ENCODE measurements at regions not wholly inside any gene's neighbourhood (a gene's known extent, or its start where the extent isn't known, plus 50 kb on each side); places are given as distances from the start of the nearest gene placed in this dataset.
"Not testable (repeated sequence)": the region's sequence is repeated elsewhere in the genome, so short reads cannot be mapped to it uniquely, and the experiment has no call there.

DNA sequence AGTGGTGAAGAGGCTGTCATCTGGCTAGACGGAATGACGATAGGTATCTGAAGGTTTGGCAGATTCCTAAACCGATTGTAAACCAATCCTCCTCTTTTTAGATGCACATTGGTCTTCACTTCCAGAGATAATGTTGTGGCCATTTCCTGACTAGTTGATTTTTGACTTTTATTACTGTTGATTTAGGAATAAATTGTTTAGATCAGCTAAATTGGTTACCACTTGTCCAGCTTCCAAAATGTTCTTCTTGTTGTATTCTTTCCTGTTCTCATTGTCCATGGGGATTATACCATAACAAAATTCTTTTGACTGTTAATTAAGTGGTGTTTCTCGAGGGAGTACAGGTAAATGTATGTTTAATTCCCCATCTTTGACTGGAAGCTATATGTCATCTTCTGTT is 119.7 kb downstream of the MACROH2A1 start:
- DNase-seq (ENCODE audit: low read depth in 2 of 3, low spot score in 1 of 3), result no peak

DNA sequence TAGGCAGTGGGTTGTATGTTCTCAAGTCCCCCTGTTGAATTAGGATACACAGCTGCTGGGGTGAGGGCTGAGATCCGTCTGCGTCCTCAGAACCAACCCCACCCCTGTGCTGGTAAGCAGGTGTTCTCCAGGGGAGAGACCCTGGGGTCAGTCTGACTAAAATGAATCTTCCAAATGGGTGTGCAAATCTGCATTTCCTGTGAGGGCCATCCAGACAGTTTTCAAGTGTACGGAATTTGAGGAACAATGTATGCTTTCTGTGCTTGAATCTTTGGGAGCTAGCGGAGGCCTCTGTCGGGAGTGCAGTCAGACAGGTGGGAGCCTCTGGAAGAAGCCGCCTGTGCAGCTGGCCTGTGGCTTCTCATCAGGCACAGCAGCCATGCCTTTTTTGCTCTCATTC is 122.9 kb downstream of the MACROH2A1 start:
- DNase-seq (ENCODE audit: low read depth in 2 of 3, low spot score in 1 of 3), result no peak

DNA sequence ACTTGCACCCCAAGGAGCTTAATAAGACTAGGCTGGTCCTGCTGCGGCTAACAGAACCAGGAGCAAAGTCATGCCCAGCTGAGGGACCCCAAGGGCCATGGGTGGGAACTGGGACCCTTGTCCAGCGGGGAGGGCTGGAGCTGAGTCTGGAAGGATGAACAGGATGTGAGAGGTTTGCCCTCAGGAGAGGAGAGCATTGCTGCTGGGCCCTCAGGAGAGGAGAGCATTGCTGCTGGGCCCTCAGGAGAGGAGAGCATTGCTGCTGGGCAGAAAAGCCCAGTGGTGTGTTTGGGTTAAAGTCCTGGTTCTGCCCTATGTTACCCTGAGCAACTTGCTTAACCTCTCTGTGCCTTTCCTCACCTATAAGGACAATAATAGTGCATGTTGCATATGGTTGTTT is 125.8 kb downstream of the MACROH2A1 start:
- no peak for DNase-seq (ENCODE audit: low read depth in 2 of 3, low spot score in 1 of 3)

DNA sequence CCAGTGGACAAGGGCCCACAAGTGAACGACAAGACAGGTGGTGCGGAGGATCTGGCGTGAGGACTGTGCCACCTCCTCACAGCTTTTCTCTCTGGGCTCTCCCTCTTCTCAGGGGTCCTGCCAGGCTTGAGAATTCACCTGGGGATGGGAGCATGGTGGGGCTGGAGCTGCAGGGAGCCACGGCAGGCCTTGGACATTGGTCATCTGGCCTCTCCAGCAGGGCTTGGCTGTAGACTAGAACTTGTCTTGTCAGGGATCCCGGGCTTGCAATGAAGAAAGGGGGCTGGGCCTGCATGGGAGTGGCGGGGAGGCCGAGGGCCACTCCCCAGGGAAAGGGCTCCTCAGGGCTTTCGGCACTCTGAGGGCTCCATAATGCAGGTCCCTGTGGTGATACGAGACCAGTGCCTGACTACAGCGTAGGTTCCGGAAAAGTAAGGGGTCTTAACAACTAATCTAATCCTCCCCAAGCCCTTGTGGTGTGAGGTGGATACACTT is 126.7 kb downstream of the MACROH2A1 start:
- no peak for DNase-seq (ENCODE audit: low read depth in 2 of 3, low spot score in 1 of 3)

DNA sequence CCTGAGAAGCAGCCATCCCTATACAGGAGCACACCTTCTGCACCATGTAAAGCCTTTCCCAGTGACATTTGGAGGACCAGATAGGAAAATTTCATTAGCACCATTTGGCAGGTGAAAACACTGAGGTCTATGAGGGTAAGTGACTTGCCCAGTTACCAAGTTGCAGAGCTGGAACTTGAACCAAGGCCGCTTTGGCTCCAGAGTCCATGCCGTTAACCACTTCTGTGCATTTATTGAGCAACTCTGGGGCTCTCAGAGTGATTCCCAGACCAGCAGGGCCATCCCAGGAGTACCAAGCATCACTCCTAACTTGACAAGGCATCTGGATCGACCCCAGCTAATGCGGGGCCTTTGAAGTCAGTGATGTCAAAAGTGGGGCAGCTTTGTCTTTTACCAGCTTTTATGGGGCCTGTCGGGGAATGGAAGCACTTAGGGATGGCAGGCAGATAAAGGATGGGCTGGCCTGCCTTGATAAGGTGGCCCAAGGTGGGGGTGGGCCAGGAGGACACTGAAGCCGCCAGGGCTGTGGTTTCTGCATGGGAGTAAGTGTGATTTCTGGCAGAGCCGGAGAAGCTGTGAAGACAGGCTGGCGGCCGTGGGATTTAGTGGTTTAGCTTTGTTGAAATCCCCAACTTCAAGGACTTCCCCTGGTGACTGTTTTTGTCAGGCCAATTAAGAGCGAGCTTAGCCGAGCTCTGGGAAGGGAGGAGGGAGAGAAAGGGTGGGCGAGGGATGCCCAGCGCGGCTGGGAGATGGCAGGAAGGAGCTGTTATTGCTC is 127.3 kb downstream of the MACROH2A1 start:
- no peak for DNase-seq (ENCODE audit: low read depth in 2 of 3, low spot score in 1 of 3)

DNA sequence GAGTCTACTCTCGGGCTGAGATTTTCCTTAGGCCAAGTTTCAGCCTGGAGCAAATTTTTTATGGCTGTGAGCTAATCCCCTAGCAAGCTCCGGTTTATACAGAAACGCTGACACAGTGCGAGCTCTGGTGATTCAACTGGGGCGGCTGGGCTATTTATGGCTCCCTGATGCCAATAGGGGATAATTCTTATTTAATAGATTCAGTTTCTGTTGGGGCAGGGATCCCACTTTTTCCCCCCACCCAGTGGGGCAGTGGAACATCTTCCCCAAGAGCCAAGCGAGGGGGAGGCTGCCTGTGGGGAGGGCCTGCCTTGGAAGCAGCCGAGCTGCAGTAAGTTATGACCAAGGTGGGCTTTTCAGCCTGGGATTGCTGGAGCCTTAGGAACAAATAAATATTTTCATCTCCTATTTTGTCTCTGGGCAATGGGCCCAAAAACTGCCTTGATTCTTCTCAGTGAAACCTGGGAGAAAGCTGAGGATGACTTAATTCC is 129.1 kb downstream of the MACROH2A1 start:
- no peak for DNase-seq (ENCODE audit: low read depth in 2 of 3, low spot score in 1 of 3)

DNA sequence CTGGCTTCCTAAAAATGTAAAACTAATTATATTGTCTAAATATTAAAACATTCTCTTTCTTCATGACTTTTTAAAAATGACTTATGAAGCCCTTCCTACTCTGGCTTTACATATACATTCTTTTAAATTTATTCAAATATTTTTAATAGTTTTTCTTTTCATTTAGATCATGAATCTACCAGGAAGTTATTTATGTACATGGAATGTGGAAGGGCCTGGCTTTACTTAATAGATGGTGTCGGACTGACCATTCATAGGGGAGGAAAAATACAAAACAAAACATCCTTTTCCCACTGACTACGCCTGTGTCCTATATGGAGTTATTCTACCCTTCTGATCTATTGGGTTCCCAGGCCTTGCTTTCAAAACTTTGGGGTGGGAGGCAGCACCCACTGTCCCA is 129.8 kb downstream of the MACROH2A1 start:
- DNase-seq (ENCODE audit: low read depth in 2 of 3, low spot score in 1 of 3), result no peak

DNA sequence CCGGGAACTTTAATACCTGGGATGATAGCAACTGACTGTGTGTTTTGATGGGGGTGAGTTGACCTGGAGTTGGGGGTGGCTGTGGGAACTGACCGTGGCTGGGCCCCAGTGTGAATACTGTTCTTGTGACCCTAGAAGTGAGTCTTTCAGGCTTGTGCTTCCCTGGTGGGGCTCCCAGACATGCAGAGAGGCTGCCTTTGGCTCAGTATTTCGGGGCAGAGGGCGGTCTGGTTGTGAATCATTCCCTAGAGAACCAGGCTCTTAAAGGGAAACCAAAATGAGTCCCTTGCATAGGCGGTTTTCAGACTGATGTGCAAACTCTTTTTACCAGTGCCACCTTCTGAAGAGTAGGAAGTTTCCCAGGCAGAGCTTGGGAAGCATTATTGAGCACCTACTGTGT is 132.1 kb downstream of the MACROH2A1 start:
- no peak for DNase-seq (ENCODE audit: low read depth in 2 of 3, low spot score in 1 of 3)

DNA sequence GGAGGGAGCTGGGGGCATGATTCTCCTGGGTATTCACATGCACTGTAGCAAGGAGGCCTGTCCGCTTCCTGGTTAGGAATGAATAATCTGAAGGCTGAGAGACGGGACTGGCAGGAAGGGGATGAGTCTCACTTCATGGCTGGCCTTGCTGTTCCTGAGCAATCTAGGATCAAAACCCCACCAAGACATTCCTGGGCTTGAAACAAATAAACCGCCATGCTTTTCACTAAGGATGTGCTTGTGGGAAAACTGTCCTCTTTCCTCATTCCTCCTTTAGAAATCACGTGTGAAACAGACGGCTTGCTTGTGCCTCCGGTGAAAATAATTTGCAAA is 132.8 kb downstream of the MACROH2A1 start:
- no peak for DNase-seq (ENCODE audit: low read depth in 2 of 3, low spot score in 1 of 3)

DNA sequence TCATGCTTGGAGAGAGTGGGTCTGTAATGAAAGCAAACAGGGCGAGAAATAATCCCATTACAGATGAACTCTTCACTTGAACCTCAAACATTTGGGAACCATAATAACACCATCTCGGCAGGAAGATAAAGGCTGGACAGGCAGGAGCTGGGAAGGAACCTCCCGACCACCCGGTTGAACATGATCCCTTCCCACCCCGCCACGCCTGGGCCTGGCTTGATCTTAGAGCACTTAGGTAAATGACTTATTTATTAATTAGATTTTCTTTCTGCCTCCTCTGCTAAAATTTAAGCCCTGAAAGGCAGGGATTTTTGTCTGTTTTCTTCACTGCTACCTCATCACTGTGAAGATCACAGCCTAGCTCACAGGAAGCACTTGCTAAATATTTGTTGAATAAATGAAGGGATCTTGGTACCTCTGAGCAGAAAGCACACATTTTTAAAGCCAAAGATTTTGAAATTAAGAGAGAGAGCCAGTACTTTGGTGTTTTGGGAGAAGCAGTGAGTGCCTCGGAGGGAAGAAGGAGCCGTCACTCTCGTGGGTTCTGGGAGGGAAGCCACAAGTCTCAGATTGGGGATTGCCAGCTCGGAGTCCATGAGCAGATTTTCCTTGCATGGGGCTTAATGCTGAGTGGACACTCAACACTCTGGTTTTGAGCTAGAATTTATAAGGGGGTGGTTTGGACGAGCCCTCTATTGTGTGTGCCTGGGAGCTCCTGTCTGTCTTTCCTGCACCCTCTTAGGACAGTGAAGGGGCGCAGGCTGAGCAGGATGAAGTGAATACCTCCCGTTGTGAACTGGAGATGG is 133.3 kb downstream of the MACROH2A1 start:
- DNase-seq (ENCODE audit: low read depth in 2 of 3, low spot score in 1 of 3), result no peak

DNA sequence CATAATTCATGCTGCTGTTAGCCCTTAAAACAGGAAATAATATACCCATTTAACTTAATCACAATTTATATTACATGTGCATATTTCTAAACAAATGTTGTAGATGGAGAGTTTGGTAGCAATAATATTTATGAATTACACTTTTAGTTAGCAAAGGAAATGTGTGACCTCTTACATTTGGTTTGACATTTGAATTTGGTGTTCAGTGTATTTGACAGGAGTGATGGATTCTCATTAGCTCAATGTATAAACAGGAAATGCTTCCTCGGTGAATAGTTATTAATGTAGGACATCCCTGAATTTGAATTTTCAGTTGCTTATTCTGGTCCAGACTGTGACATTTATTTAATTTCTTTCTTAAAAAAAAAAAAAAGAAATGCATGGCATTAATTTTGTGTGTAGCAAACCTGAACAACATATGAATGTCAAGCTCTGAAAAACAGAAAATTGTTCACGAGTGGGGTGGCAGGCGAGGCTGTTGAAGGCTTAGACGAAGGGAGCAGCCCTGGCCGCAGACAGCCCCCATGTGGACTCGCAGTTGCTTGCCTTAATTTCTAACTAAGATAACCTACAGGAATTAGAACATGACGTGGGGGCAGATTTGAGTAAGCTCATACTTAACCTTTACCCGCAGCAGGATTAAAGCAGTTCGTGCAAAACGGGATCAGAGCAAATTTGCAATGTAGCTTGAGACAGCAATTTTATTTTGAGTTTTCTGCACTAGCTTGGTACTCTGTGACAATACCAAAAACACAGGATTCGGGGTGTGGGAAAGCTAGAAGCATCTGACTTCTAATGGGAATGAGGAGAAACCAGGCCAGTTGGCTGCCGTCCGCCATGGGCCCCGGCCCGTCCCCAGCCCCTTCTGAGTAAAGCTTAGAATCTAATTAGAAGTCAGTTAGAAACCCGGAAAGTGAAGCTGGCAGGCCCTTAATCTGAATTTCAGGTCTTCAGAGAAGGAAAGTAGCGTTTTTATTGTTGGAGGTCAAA is 134.3 kb downstream of the MACROH2A1 start:
- no peak for DNase-seq (ENCODE audit: low read depth in 2 of 3, low spot score in 1 of 3)

DNA sequence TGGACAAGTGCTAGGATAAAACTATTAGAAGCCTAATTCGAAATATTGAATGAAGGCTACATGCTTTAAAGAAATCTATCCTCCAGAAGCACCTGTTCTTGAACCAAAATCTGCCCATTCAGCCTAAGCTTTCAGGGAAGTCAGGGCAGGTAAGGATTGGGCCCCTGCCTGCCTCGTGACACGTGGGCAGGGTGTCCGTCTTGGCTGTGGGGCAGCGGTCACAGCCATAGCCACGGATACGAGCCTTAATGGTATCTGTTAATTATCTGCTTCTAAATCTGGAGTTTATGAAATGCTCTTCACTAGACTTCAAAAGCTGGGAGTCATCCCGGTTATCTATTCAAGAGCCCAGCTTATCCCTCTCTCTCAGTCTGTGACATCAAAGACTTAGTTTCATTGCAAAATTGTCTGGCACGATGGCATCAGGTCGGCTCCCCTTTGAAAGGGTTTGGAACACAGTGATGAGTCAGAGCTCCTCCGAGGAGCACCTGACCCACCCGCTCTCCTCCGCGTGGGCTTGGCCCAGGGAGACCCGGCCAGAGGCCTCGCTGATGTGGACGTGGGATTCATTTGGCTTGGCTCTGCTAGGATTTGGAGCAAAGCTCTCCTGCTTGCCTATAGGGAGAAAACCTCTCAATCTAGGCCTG is 135.9 kb downstream of the MACROH2A1 start:
- DNase-seq (ENCODE audit: low read depth in 2 of 3, low spot score in 1 of 3), result no peak

DNA sequence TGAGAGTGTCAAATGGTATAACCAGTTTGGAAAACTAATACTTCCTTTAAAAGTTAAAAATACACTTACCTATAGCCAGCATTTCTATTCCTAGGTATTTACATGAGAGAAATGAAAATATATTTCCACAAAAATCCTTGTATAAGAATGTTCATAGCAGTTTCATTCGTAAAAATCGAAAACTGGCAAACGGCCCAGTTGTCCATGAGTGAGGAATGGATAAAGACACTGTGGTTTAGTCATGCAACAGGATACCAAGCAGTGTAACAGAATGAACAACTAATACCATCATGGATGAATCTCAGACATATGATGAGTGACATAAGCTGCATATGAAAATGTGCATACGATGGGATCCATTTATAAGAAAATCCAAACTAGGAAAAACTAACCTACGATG is 136.7 kb downstream of the MACROH2A1 start:
- no peak for DNase-seq (ENCODE audit: low read depth in 2 of 3, low spot score in 1 of 3)

DNA sequence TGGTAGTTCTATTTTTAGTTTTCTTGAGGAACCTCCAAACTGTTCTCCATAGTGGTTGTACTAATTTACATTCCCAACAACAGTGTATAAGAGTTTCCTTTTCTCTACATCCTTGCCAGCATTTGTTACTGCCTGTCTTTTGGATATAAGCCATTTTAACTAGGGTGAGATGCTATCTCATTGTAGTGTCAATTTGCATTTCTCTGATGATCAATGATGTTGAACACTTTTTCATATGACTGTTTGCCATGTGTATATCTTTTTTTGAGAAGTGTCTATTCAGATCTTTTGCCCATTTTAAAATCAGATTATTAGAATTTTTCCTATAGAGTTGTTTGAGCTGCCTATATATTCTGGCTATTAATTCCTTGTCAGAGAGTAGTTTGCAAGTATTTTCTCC is 138.9 kb downstream of the MACROH2A1 start:
- not testable (repeated sequence) for DNase-seq (ENCODE audit: low read depth in 2 of 3, low spot score in 1 of 3)

DNA sequence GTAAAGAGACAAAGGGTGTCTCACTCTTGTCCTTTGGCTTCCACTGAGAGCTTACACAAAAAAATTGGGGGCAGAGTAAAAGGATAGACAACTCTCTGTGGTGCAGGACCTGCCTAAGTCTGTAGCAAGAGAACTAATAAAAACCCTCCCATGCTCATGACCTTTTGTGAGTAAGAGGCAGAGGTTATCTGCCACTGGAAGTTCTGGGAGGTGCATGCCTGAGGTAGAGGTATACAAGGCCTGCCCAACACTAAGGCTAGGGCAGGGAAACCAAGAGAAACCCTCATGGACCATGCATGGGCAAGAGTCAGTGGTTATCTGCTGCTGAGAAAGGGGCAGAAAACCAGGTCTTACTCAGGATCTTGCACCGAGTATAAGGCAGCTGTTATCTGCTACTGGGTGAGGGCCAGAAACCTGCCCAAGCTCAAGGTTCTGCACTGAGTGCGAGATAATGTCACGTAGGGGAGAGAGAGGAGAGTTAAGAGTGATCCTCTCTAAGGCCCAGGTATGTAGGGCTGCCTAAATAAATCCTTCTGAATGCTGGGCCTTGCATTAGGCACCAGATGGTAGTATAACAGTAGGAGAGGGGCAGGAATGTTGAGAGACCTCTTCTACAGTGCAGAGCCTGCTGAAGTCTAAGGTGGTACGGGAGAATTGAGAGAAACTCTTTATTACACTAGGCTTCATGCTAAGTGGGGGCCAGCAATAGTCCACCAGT is 143.4 kb downstream of the MACROH2A1 start:
- no peak for DNase-seq (ENCODE audit: low read depth in 2 of 3, low spot score in 1 of 3)

DNA sequence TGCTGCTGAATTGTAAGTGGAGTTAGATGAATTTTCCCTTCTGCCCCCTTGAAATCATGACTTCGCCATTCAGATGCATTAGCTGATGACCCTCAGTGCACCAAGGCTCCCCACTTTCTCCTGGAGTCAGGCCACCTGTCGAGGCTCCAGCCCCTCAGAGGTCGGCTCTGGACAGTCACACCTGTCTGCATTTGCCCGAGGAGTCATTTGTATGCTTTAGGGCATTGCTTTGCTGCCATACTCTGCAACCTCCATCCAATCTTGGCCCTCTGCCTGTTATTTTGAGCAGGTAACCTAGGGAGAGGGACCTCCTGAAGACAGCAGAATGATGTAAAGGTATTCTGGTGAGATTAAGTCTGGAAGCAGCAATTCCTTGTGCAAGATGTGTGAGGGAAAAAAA is 144.8 kb downstream of the MACROH2A1 start:
- DNase-seq (ENCODE audit: low read depth in 2 of 3, low spot score in 1 of 3), result no peak

DNA sequence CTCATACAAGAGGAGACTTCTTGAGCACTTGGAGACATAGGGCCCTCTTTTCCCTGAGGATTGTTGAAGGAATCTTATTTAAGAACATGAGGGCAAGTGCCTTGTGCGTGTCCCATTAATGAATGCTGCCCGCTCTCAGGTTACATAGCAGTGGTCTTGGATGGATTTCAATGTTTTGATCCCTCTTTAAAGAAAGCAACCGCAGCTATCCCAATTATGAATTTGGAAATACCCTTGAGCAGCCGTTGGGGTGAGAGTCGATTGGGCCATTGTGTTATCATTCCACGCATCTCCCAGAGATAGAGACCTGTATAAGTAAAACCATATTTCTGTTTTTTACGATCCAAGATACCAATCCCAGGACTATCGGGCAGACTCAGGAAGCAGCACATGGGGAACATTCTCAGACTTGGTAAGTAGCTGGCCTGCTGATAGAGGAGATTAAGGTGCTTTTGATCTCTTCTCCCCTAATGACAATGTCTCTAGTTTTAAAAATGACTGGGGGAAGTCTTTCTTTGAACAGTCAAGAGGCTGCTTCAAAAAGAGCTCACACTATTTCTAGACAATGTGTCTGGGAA is 145.3 kb downstream of the MACROH2A1 start:
- DNase-seq (ENCODE audit: low read depth in 2 of 3, low spot score in 1 of 3), result no peak

DNA sequence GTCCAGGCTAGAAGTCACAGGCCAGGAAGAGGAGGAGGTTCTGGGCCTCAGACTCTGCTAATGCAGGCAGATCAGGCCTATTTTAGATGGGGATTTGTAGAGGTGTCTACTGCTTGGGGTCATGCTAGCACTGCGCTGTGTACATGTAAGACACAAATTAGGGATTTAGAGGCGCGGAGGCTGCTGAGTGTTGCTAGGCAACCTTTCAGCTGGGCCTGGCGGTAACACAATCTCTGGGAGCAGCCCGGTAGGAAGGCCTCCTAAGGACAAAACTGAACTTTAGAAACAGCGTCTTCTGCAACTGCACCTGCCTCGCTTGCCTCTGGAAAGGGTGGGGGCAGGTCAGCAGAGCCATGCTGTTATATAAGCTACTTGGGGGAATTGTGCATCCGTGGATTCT is 147.9 kb downstream of the MACROH2A1 start:
- DNase-seq (ENCODE audit: low read depth in 2 of 3, low spot score in 1 of 3), result no peak

DNA sequence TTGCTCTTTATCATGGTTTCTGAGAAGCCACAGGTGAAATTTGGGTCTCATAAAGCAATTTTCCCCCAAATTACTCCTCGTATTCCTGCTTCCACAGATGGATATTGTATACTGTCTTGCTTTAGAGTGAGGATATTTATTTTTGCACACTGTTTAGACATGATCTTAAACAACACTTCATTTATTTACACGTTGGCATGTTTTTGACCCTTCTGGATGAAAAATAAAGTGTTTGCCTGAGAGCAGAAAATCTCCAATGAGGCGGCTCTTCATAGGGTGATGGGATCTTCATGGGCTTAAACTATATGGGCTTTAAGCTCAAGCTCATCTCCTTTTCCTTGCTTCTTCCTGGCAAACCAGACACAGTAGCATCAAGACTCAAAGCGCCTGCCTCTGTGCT is 148.4 kb downstream of the MACROH2A1 start:
- DNase-seq (ENCODE audit: low read depth in 2 of 3, low spot score in 1 of 3), result no peak

DNA sequence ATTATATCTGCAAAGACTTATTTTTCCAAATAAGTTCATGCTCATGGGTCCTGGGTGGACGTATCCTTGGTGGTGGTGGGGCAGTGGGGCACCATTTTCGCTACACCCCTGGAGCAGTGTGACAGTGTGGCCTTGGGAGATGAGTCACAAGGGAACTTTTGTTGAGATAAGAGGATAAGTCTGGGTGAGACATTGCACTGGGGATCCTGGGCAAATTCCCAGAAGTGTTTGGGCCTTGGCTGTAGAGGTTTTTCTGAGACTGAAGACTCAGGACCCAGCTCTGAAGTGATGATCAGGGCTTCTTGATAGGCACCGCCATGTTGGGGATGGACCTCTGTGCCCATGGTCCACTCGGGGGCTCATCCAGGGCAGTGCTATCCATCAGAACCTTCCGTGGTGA is 149.4 kb downstream of the MACROH2A1 start:
- DNase-seq (ENCODE audit: low read depth in 2 of 3, low spot score in 1 of 3), result no peak
